Endodermal cell (in vitro differentiated cells): ENCODE measurements at regions not wholly inside any gene's neighbourhood (a gene's known extent, or its start where the extent isn't known, plus 50 kb on each side); places are given as distances from the start of the nearest gene placed in this dataset.
A peak's percentile ranks its signal among the peaks of the same experiment; 100 is the strongest.

Experiments used
- DNase-seq: peaks from one replicate; pipeline ENCODE4 v3.0.0-alpha.2; 2017
- H3K27ac ChIP-seq: 2 replicates; pipeline ENCODE4 v1.5.1; 2013; ENCODE audit warnings: mild to moderate bottlenecking, low read depth, low read length, moderate library complexity
- H3K27me3 ChIP-seq: 2 replicates; pipeline ENCODE4 v1.6.1; 2013; ENCODE audit warnings: mild to moderate bottlenecking, low read length, moderate library complexity; ENCODE audit not compliant: insufficient read depth, control insufficient read depth, poor library complexity, severe bottlenecking
- H3K36me3 ChIP-seq: 2 replicates; pipeline ENCODE4 v1.7.0; 2013; ENCODE audit warnings: mild to moderate bottlenecking, low read length, moderate library complexity; ENCODE audit not compliant: control insufficient read depth, insufficient read depth
- H3K4me1 ChIP-seq: one replicate; pipeline ENCODE4 v1.7.0; 2013; ENCODE audit warnings: low read length; ENCODE audit not compliant: control insufficient read depth, insufficient read depth
- H3K4me3 ChIP-seq: 2 replicates; pipeline ENCODE4 v1.5.1; 2013; ENCODE audit warnings: mild to moderate bottlenecking, low read length, moderate library complexity
- H3K9ac ChIP-seq: 2 replicates; pipeline ENCODE4 v1.6.1; 2013; ENCODE audit warnings: mild to moderate bottlenecking, low read length, moderate library complexity; ENCODE audit not compliant: poor library complexity, severe bottlenecking; ENCODE audit errors: extremely low read depth
- H3K9me3 ChIP-seq: 2 replicates; pipeline ENCODE4 v1.6.1; 2013; ENCODE audit warnings: mild to moderate bottlenecking, low read length, moderate library complexity; ENCODE audit not compliant: control insufficient read depth
- H3K27ac Mint-ChIP-seq: 2 replicates; pipeline ENCODE4 v1.8.0; 2020; ENCODE audit warnings: mixed read lengths
- H3K27me3 Mint-ChIP-seq: 2 replicates; pipeline ENCODE4 v1.8.0; 2021; ENCODE audit warnings: mild to moderate bottlenecking, mixed read lengths; ENCODE audit not compliant: insufficient read depth
- H3K36me3 Mint-ChIP-seq: 2 replicates; pipeline ENCODE4 v1.8.0; 2020; ENCODE audit warnings: low read depth, mixed read lengths
- H3K4me1 Mint-ChIP-seq: 2 replicates; pipeline ENCODE4 v1.8.0; 2020; ENCODE audit warnings: mixed read lengths
- H3K4me3 Mint-ChIP-seq: 2 replicates; pipeline ENCODE4 v1.8.0; 2020; ENCODE audit warnings: mild to moderate bottlenecking, moderate library complexity, mixed read lengths
- H3K9me3 Mint-ChIP-seq: 2 replicates; pipeline ENCODE4 v1.8.0; 2020; ENCODE audit warnings: mild to moderate bottlenecking, mixed read lengths
- WGBS, 2 experiments: methylation state at CpG; one replicate each; pipeline versions ENCODE4 v1.1.5 to v1.1.7; 2013; ENCODE audit warnings: missing lambda C conversion rate in 2 of 2, mixed read lengths in 1 of 2; ENCODE audit not compliant: insufficient coverage in 1 of 2, insufficient read length in 1 of 2; 5-methylcytosine and 5-hydroxymethylcytosine counted together
- TF ChIP-seq, protein P1 (sequence below): fragments of 200-600 bp; sonication (generic); conservative IDR thresholded peaks from 2 replicates; pipeline ENCODE4 v1.5.0; 2021; ENCODE audit warnings: antibody characterized with exemption, mild to moderate bottlenecking

DNA sequence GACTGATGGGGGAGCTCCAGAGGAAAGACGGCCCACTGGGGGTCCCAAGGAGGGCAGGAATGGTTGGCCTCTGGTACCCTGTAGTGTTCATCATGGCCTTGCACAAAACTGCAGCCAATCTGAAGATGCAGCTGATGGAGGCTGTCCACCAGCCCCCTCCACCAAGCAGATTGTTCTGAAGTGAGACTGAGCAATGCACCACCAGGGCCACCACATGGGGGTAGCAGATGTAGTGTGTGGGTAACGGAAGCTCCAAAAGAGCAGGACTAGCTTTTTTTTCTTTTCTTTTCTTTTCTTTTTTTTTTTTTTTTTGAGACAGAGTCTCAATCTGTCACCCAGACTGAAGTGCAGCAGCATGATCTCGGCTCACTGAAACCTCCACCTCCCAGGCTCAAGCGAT lies 181.0 kb upstream of the MYLIP start:
- H3K27me3 ChIP-seq: peaks cover 6% of the 10 kb centered on the region
- Mint-ChIP-seq H3K4me1 (peaks cover 33% of the 10 kb centered on the region), H3K27ac (no peak overlapping the region), H3K36me3 (no peaks in the 10 kb centered on the region), H3K4me3 (no peak overlapping the region), H3K27me3 (no peaks in the 10 kb centered on the region), H3K9me3 (no peaks in the 10 kb centered on the region)
- no peak for DNase-seq
- no peak overlapping the region for H3K9ac ChIP-seq
- peak overlapping the region; percentile 27 for H3K4me3 ChIP-seq
- H3K9me3 ChIP-seq: no peaks in the 10 kb centered on the region
- no peaks in the 10 kb centered on the region for H3K36me3 ChIP-seq
- WGBS, 2 experiments: 96 to 100% methylated on average over 3 to 4 of the region's 4 CpGs
- H3K4me1 ChIP-seq: peaks cover 2% of the 10 kb centered on the region
- no peak overlapping the region for H3K27ac ChIP-seq
- TF ChIP-seq, protein P1, sequence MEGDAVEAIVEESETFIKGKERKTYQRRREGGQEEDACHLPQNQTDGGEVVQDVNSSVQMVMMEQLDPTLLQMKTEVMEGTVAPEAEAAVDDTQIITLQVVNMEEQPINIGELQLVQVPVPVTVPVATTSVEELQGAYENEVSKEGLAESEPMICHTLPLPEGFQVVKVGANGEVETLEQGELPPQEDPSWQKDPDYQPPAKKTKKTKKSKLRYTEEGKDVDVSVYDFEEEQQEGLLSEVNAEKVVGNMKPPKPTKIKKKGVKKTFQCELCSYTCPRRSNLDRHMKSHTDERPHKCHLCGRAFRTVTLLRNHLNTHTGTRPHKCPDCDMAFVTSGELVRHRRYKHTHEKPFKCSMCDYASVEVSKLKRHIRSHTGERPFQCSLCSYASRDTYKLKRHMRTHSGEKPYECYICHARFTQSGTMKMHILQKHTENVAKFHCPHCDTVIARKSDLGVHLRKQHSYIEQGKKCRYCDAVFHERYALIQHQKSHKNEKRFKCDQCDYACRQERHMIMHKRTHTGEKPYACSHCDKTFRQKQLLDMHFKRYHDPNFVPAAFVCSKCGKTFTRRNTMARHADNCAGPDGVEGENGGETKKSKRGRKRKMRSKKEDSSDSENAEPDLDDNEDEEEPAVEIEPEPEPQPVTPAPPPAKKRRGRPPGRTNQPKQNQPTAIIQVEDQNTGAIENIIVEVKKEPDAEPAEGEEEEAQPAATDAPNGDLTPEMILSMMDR: no peak

DNA sequence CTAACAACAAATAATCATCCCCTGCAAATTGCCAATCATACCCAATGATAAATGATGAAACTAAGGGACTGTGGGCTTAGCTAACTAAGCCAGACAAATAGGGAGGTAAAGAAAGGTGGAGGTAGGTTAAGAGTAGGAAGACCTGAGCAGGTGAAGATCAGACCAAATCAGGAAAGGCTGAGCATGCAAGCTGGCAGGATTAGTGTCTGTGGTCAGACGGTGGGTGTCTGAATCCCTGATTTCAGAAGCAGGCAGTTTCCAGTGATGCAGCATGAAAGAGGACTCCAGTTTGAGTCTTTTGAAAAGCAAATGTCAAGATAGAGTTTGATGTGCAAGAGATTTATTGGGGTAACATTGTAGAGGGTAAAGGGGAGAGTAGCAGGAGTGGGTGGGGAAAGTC lies 181.4 kb upstream of the MYLIP start:
- H3K27ac ChIP-seq: no peak overlapping the region

GRCh38 chr6:15946701-15947385 lies 182.0 kb upstream of the MYLIP start:
- no peak overlapping the region for H3K9ac ChIP-seq
- peaks cover 6% of the 10 kb centered on the region for H3K27me3 ChIP-seq
- no peak overlapping the region for H3K27ac Mint-ChIP-seq
- no peaks in the 10 kb centered on the region for H3K27me3 Mint-ChIP-seq
- peaks cover 24% of the 10 kb centered on the region for H3K4me1 Mint-ChIP-seq
- H3K4me3 ChIP-seq: no peak overlapping the region
- no peaks in the 10 kb centered on the region for H3K36me3 Mint-ChIP-seq
- DNase-seq: no peak
- H3K4me3 Mint-ChIP-seq: no peak overlapping the region
- H3K36me3 ChIP-seq: no peaks in the 10 kb centered on the region
- peaks cover 2% of the 10 kb centered on the region for H3K4me1 ChIP-seq
- WGBS, 2 experiments: 90 to 100% methylated on average over 3 to 4 of the region's 4 CpGs
- no peaks in the 10 kb centered on the region for H3K9me3 ChIP-seq
- TF ChIP-seq, protein P1: no peak
- no peaks in the 10 kb centered on the region for H3K9me3 Mint-ChIP-seq
- H3K27ac ChIP-seq: no peak overlapping the region

More for the DNA sequence above, 181.4 kb upstream of the MYLIP start:
- TF ChIP-seq, protein P1: no peak
- peaks cover 6% of the 10 kb centered on the region for H3K27me3 ChIP-seq
- WGBS, 2 experiments: 93% methylated on average over 1 of the region's 1 CpG; no CpG with 5 or more reads in 1 of the 2 experiments
- no peaks in the 10 kb centered on the region for H3K9me3 ChIP-seq
- no peaks in the 10 kb centered on the region for H3K36me3 ChIP-seq
- H3K27me3 Mint-ChIP-seq: no peaks in the 10 kb centered on the region
- H3K9ac ChIP-seq: no peak overlapping the region
- H3K4me3 Mint-ChIP-seq: no peak overlapping the region
- no peaks in the 10 kb centered on the region for H3K36me3 Mint-ChIP-seq
- DNase-seq: no peak
- H3K9me3 Mint-ChIP-seq: no peaks in the 10 kb centered on the region
- peaks cover 2% of the 10 kb centered on the region for H3K4me1 ChIP-seq
- H3K27ac Mint-ChIP-seq: no peak overlapping the region
- no peak overlapping the region for H3K4me3 ChIP-seq
- peaks cover 28% of the 10 kb centered on the region for H3K4me1 Mint-ChIP-seq
